GM12878 (cell line): ENCODE measurements at regions not wholly inside any gene's neighbourhood (a gene's known extent, or its start where the extent isn't known, plus 50 kb on each side); places are given as distances from the start of the nearest gene placed in this dataset.

Experiments used
- ATAC-seq: fragments of 200-7000 bp; cut with Tn5 transposase; 3 replicates; pipeline ENCODE4 v1.9.1; 2020; ENCODE audit warnings: mild to moderate bottlenecking, moderate library complexity
- BruUV-seq: library from RNA; stranded (reverse); fragments of 400-500 nt; replicated peaks from 2 replicates; lab custom pipeline; 2021; lab: Mats Ljungman, UMichigan
- CTCF ChIA-PET: fragments of 300-600 bp; sonication (Branson Sonifier 250); formaldehyde crosslinking; extraction: SDS; loops from one replicate; lab custom pipeline; 2021; ENCODE audit warnings: inconsistent platforms; lab: Yijun Ruan, JAX
- POLR2A ChIA-PET: fragments of 350-600 bp; formaldehyde crosslinking; extraction: SDS; loops from one replicate; lab custom pipeline; 2021; ENCODE audit warnings: inconsistent platforms; lab: Charles Lee
- RAD21 ChIA-PET: fragments of 300-600 bp; sonication (Branson Sonifier 250); formaldehyde crosslinking; loops from one replicate; lab custom pipeline; 2023; ENCODE audit warnings: antibody characterized with exemption; ENCODE audit not compliant: unreplicated experiment; lab: Charles Lee
- SMC1A ChIA-PET: fragments of 300-600 bp; sonication (Branson Sonifier 250); formaldehyde crosslinking; loops from one replicate; lab custom pipeline; 2023; ENCODE audit not compliant: unreplicated experiment, uncharacterized antibody; lab: Charles Lee
- DNase-seq: peaks from one replicate; pipeline ENCODE4 v3.0.0-alpha.2; 2011; ENCODE audit warnings: low read depth, low spot score
- FAIRE-seq: peaks from 3 replicates; lab custom pipeline; 2011; peaks lifted over from hg19 to GRCh38; lab: Jason Lieb, UNC
- H2AFZ ChIP-seq: 2 replicates; pipeline ENCODE4 v1.6.0; 2011; ENCODE audit warnings: low read depth, low read length, control low read depth; ENCODE audit not compliant: control insufficient read depth
- H3K27ac ChIP-seq: 2 replicates; pipeline ENCODE4 v1.5.1; 2011; ENCODE audit warnings: control low read depth; ENCODE audit not compliant: control insufficient read depth, insufficient read depth
- H3K27me3 ChIP-seq, 2 experiments: replicated peaks in 1 of 2; 2 replicates each; pipeline versions ENCODE4 v1.6.0 to v1.6.1; 2011; ENCODE audit warnings: low read length in 1 of 2; ENCODE audit not compliant: control insufficient read depth in 2 of 2, insufficient read depth in 2 of 2
- H3K36me3 ChIP-seq, 2 experiments: 2 replicates each; pipeline ENCODE4 v1.5.1; 2011; ENCODE audit warnings: low read length in 1 of 2; ENCODE audit not compliant: control insufficient read depth in 2 of 2, insufficient read depth in 2 of 2
- H3K4me1 ChIP-seq: 2 replicates; pipeline ENCODE4 v1.6.1; 2011; ENCODE audit warnings: mild to moderate bottlenecking, low read length, moderate library complexity, mixed read lengths; ENCODE audit not compliant: control insufficient read depth, insufficient read depth
- H3K4me2 ChIP-seq: 2 replicates; pipeline ENCODE4 v1.6.0; 2011; ENCODE audit warnings: control low read depth; ENCODE audit not compliant: control insufficient read depth, insufficient read depth
- H3K4me3 ChIP-seq: fragments of 200-600 bp; sonication (generic); 2 replicates; pipeline ENCODE4 v1.5.1; 2016
- H3K79me2 ChIP-seq: 2 replicates; pipeline ENCODE4 v1.6.0; 2011; ENCODE audit warnings: low read length; ENCODE audit not compliant: control insufficient read depth, insufficient read depth
- H3K9ac ChIP-seq: 2 replicates; pipeline ENCODE4 v1.8.0; 2011; ENCODE audit warnings: low read length, control low read depth, mixed read lengths; ENCODE audit not compliant: control insufficient read depth, insufficient read depth
- H3K9me3 ChIP-seq: replicated peaks from 3 replicates; pipeline ENCODE4 v1.5.1; 2011; ENCODE audit warnings: mild to moderate bottlenecking, low read length; ENCODE audit not compliant: control insufficient read depth, insufficient read depth
- H4K20me1 ChIP-seq: 2 replicates; pipeline ENCODE4 v1.6.0; 2011; ENCODE audit not compliant: control insufficient read depth, insufficient read depth
- BCL11A ChIP-seq: IDR thresholded peaks from 2 replicates; pipeline ENCODE4 v1.6.1; 2011; ENCODE audit warnings: low read depth, low read length
- CUX1 ChIP-seq: IDR thresholded peaks from 2 replicates; pipeline ENCODE4 v1.6.1; 2012; ENCODE audit warnings: improper control_type of control experiment, low read depth, low read length; ENCODE audit not compliant: insufficient replicate concordance
- E4F1 ChIP-seq: fragments of 450-650 bp; IDR thresholded peaks from 2 replicates; pipeline ENCODE4 v1.6.1; 2018; ENCODE audit warnings: borderline replicate concordance, mild to moderate bottlenecking; ENCODE audit not compliant: partially characterized antibody
- EP300 ChIP-seq, 2 experiments: fragments of 150-350 bp in 1 of 2; IDR thresholded peaks; 2 replicates each; pipeline ENCODE4 v1.6.1; 2011 to 2012; ENCODE audit warnings: low read depth in 2 of 2, low read length in 2 of 2, borderline replicate concordance in 1 of 2, improper control_type of control experiment in 1 of 2, inconsistent platforms in 1 of 2; ENCODE audit not compliant: control insufficient read depth in 1 of 2
- WGBS: methylation state at CpG from one replicate; pipeline ENCODE4 v1.1.6; 2016; ENCODE audit warnings: low lambda C conversion rate; ENCODE audit not compliant: insufficient replicate concordance, insufficient coverage; ENCODE audit errors: missing lambda C conversion rate; 5-methylcytosine and 5-hydroxymethylcytosine counted together
- in situ Hi-C: fragments of 300-500 bp; cut with MboI; formaldehyde crosslinking; loops from 9 replicates; pipeline ENCODE4 v1.14.3; 2018; ENCODE audit warnings: mixed read lengths
- intact Hi-C: fragments of 100-400 bp; cut with micrococcal nuclease; formaldehyde crosslinking; loops from one replicate; pipeline ENCODE4 v1.14.2; 2022; ENCODE audit not compliant: unreplicated experiment
- TF ChIP-seq, protein P1 (sequence below): fragments of 450-650 bp; IDR thresholded peaks from 2 replicates; pipeline ENCODE4 v1.6.1; 2016; ENCODE audit warnings: mild to moderate bottlenecking, moderate library complexity, borderline replicate concordance
- TF ChIP-seq, protein P2 (sequence below): IDR thresholded peaks from 2 replicates; pipeline ENCODE4 v1.6.1; 2011; ENCODE audit warnings: borderline replicate concordance, low read depth, mild to moderate bottlenecking, moderate library complexity, low read length; ENCODE audit not compliant: insufficient read depth, poor library complexity, severe bottlenecking
- TF ChIP-seq, protein P3 (sequence below): fragments of 450-650 bp; IDR thresholded peaks from 2 replicates; pipeline ENCODE4 v1.6.1; 2016; ENCODE audit warnings: mild to moderate bottlenecking

DNA sequence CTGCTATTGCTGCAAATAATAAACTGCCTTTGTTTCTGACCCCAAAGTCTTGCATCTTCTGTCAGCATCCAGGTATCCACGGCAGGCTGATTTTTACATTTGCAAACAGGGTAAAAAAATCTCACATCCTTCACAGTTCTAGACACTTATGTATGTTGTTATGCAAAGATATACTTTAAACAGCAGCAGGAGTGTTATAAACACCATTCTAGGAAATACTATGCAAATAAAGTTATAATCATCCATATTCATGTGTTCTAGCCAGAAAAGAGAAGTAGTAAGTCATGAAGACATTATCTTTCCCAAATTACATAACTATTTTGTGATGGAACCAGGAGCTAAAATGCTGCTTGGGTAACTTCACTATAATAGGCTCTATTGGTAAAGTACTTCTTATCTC is 534.2 kb downstream of the LTN1 start (continued):
- TF ChIP-seq, protein P1, sequence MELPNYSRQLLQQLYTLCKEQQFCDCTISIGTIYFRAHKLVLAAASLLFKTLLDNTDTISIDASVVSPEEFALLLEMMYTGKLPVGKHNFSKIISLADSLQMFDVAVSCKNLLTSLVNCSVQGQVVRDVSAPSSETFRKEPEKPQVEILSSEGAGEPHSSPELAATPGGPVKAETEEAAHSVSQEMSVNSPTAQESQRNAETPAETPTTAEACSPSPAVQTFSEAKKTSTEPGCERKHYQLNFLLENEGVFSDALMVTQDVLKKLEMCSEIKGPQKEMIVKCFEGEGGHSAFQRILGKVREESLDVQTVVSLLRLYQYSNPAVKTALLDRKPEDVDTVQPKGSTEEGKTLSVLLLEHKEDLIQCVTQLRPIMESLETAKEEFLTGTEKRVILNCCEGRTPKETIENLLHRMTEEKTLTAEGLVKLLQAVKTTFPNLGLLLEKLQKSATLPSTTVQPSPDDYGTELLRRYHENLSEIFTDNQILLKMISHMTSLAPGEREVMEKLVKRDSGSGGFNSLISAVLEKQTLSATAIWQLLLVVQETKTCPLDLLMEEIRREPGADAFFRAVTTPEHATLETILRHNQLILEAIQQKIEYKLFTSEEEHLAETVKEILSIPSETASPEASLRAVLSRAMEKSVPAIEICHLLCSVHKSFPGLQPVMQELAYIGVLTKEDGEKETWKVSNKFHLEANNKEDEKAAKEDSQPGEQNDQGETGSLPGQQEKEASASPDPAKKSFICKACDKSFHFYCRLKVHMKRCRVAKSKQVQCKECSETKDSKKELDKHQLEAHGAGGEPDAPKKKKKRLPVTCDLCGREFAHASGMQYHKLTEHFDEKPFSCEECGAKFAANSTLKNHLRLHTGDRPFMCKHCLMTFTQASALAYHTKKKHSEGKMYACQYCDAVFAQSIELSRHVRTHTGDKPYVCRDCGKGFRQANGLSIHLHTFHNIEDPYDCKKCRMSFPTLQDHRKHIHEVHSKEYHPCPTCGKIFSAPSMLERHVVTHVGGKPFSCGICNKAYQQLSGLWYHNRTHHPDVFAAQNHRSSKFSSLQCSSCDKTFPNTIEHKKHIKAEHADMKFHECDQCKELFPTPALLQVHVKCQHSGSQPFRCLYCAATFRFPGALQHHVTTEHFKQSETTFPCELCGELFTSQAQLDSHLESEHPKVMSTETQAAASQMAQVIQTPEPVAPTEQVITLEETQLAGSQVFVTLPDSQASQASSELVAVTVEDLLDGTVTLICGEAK = no peak
- no peak for TF ChIP-seq EP300 (IDR thresholded peaks at IDR 0.05; ENCODE audit: borderline replicate concordance in 1 of 2, control insufficient read depth in 1 of 2, low read depth in 2 of 2, low read length in 2 of 2)
- TF ChIP-seq, protein P2, sequence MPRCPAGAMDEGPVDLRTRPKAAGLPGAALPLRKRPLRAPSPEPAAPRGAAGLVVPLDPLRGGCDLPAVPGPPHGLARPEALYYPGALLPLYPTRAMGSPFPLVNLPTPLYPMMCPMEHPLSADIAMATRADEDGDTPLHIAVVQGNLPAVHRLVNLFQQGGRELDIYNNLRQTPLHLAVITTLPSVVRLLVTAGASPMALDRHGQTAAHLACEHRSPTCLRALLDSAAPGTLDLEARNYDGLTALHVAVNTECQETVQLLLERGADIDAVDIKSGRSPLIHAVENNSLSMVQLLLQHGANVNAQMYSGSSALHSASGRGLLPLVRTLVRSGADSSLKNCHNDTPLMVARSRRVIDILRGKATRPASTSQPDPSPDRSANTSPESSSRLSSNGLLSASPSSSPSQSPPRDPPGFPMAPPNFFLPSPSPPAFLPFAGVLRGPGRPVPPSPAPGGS = no peak
- TF ChIP-seq, all 136 proteins: peak for 0

DNA sequence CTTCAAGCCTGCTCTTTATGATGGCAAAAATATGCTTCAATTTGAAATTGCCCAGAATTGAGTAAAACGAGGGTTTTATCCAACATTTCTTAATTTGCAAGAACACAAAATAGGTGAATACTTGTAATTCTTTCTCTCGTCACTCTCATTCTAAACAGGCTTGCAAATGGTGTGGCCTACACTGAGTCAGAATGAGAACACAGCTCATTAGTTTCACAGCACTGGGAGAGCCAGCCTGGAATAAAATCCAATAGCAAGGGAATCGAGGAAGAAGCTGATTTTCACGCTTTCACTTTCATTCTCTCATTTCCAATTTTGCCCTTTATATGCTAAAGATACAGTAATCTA is 537.5 kb downstream of the LTN1 start:
- Histone ChIP-seq H3K79me2 (no peaks in the 10 kb centered on the region), H3K4me2 (no peak overlapping the region), H3K4me3 (no peak overlapping the region), H3K4me1 (no peaks in the 10 kb centered on the region), H3K27me3 (no peaks in the 10 kb centered on the region), H3K9me3 (no peaks in the 10 kb centered on the region; the same call in 2 of the 3 replicates), H3K9ac (no peak overlapping the region), H4K20me1 (no peaks in the 10 kb centered on the region), H2AFZ (no peak overlapping the region), H3K36me3 (no peaks in the 10 kb centered on the region), H3K27ac (no peak overlapping the region)
- ChIA-PET POLR2A (no interaction called here), CTCF (no interaction called here), SMC1A (no interaction called here), RAD21 (no interaction called here)
- WGBS = 13% methylated on average over 4 of the region's 4 CpGs
- no peak for DNase-seq
- no TSS peak for BruUV-seq
- intact Hi-C loops (no loop called here), in situ Hi-C loops (no loop called here)
- ATAC-seq = no peak
- FAIRE-seq = no peak
- TF ChIP-seq E4F1 (no peak), BCL11A (no peak), CUX1 (no peak)
- TF ChIP-seq, protein P3, sequence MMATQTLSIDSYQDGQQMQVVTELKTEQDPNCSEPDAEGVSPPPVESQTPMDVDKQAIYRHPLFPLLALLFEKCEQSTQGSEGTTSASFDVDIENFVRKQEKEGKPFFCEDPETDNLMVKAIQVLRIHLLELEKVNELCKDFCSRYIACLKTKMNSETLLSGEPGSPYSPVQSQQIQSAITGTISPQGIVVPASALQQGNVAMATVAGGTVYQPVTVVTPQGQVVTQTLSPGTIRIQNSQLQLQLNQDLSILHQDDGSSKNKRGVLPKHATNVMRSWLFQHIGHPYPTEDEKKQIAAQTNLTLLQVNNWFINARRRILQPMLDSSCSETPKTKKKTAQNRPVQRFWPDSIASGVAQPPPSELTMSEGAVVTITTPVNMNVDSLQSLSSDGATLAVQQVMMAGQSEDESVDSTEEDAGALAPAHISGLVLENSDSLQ = no peak
